ENCODE measurements at regions not wholly inside any gene's neighbourhood (a gene's known extent, or its start where the extent isn't known, plus 50 kb on each side); places are given as distances from the start of the nearest gene placed in this dataset.
"Not testable (repeated sequence)": the region's sequence is repeated elsewhere in the genome, so short reads cannot be mapped to it uniquely, and the experiment has no call there.

DNA sequence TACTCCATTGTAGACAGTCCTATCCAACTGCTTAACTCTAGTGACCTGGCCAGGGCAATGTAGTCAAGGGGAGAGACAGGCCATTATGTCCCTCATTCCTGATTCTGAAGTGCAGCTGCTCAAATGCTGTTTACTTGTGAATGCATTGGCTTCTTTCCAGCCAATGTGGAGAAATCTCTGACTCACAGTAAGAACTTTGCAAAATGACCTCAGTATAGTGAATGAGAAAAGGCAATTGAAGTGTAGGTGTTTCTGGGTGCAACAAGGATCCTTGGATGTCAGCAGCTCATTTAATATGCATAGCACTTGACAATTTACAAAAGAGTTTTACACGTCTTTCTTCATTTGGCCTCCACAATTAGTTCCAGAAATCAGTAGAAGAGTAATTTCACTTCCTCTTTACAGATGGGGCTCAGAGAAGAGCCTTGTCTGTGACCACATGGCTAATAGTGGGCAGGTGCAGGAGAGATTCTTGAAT, 367.2 kb downstream of the OSTF1 start:
- no peak for DNase-seq (ENCODE audit: low spot score)
- no peak for TF ChIP-seq CTCF (IDR thresholded peaks at IDR 0.05; ENCODE audit: extremely low read depth, missing control alignments)

DNA sequence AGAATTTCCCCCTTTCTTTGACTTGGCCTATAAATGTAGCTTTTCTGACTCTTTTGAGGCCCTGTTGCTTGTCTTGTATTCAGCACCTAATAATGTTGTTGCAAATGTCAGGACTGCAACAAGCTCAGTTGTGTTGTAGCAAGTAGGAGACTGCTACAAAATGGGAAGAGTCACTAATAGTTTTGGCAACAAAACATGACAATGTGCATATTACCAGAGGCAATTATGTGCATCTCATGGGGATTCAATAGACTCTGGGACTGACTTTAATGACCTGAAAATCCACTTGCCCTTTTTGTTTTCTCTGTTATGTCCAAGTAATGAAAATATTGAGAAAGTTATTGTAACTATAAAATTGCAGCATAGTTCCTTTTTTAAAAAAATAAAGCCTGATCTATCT, 368.4 kb downstream of the OSTF1 start:
- TF ChIP-seq CTCF (IDR thresholded peaks at IDR 0.05; ENCODE audit: extremely low read depth, missing control alignments), result no peak

DNA sequence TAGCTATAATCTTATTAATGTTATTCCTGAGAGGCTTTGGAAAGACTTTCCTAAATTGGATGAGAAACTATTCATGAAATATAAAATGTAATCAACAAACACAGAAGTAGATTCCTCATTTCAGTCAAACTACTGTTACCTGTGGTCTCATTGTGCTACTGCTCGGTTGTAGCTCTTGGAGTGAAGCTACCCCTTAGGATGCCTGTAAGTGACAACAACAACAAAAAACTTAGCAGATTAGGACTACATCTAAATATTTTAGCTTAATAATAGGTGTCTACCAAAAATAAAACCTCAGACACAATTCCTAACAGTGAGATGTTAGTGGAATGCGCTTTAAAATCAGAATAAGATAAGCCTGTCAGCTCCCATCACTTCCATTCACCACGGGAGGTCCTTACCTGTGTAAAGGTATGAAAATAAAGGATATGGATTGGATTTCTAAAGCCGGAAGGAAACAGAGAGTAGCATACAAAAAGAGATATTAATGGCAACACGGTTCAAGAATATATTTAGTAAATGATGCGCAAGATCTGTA, 369.2 kb downstream of the OSTF1 start:
- DNase-seq (ENCODE audit: low spot score), result no peak
- TF ChIP-seq CTCF (IDR thresholded peaks at IDR 0.05; ENCODE audit: extremely low read depth, missing control alignments), result no peak

More for the DNA sequence above, 368.4 kb downstream of the OSTF1 start:
- no peak for DNase-seq (ENCODE audit: low spot score)

DNA sequence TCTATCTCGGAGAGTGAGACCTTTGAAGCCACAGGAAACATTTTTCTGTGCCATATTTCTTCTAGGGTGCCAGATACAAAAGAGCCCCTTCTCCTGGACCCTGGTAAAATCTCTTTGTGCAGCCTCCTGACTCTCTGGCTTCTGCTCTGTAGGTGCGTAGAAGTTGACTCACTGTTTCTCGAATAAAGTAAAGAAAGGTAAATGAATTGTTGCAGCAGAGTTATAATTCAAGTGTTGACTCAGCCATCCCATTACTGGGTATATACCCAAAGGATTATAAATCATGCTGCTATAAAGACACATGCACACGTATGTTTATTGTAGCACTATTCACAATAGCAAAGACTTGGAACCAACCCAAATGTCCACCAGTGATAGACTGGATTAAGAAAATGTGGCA, 371.0 kb downstream of the OSTF1 start:
- DNase-seq (ENCODE audit: low spot score), result not testable (repeated sequence)

- no peak for DNase-seq (ENCODE audit: low spot score)
- TF ChIP-seq CTCF (IDR thresholded peaks at IDR 0.05; ENCODE audit: extremely low read depth, missing control alignments), result no peak
Measured at GRCh38 chr9:75461183-75461582, 372.9 kb downstream of the OSTF1 start.

GRCh38 chr9:75462866-75463265, 374.6 kb downstream of the OSTF1 start:
- no peak for TF ChIP-seq CTCF (IDR thresholded peaks at IDR 0.05; ENCODE audit: extremely low read depth, missing control alignments)

DNA sequence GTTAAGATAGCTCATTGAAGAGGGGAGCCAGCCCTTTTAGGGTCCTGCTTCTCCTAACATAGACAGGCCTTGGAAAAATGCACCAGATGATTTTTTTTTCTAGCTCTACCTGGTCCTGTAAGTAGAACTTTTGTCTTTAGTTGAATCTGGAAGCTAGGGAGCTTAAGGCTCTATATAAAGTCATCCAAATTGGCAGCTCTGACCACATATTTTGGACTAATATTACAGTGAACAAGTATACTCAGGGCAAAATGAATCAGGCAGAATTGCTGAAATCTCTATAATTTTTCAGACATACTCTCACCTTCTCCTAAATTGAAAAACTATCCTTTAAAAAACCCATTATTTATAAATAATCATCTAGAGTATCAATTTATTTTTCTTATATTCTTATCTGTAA, 375.6 kb downstream of the OSTF1 start:
- DNase-seq (ENCODE audit: low spot score), result no peak
- no peak for TF ChIP-seq CTCF (IDR thresholded peaks at IDR 0.05; ENCODE audit: extremely low read depth, missing control alignments)

More at GRCh38 chr9:75462866-75463265, 374.6 kb downstream of the OSTF1 start:
- DNase-seq (ENCODE audit: low spot score), result no peak

DNA sequence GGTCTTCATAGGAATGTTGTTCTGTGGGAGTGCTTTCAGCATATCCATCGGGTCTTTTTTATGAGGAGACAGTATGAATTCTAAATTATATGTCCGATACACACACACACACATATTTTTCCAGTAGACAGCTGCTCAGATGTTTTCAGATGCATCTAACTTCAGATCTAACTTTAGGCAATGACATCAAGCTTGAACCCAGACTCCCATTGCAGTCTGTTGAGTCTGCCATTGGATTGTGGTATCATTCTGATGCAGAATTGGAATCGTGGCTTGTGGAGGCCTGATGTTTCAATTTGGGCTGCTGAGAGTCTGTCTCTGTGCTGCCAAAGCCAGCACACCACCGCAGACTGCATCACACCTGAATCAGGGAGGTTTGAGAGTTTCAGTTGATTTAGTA, 376.4 kb downstream of the OSTF1 start:
- no peak for DNase-seq (ENCODE audit: low spot score)
- TF ChIP-seq CTCF (IDR thresholded peaks at IDR 0.05; ENCODE audit: extremely low read depth, missing control alignments), result no peak

Measured in GM20000 (cell line).